Thyroid gland (tissue), 4 donors: ENCODE measurements at regions not wholly inside any gene's neighbourhood (a gene's known extent, or its start where the extent isn't known, plus 50 kb on each side); places are given as distances from the start of the nearest gene placed in this dataset.

Experiments used
- CTCF ChIP-seq, 6 experiments: fragments of 200-600 bp in 3 of 6; fragments of 450-650 bp in 3 of 6; sonication (generic) in 3 of 6; IDR thresholded peaks; one replicate each; pipeline ENCODE4 v1.5.1; 2016 to 2019; ENCODE audit warnings: antibody characterized with exemption in 6 of 6, mild to moderate bottlenecking in 2 of 6, inconsistent platforms in 1 of 6, moderate library complexity in 1 of 6
- POLR2A ChIP-seq, 2 donors: fragments of 450-650 bp; IDR thresholded peaks; one replicate each; pipeline ENCODE4 v1.6.1; 2017; ENCODE audit warnings: antibody characterized with exemption in 2 of 2, mild to moderate bottlenecking in 2 of 2, moderate library complexity in 1 of 2

DNA sequence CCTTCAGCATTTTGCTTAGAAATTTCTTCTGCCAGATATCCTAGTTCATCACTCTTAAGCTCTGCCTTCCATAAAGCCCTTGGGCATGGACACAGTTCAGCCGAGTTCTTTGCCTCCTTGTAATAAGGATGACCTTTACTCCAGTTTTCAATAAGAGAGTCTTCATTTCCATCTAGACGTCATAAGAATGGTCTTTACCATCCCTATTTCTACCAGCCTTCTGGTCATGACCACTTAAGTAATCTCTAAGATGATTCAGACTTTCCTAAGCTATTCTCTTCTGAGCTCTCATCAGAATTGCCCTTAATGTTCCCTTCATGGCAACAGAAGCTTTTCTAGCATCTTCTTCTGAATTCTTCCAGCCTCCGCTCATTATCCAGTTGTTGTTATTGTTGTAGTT lies 126.1 kb downstream of the TFAP2C start:
- no peak for TF ChIP-seq CTCF (IDR thresholded peaks at IDR 0.05)
- no peak for TF ChIP-seq POLR2A (IDR thresholded peaks at IDR 0.05)
